ENCODE measurements at regions not wholly inside any gene's neighbourhood (a gene's known extent, or its start where the extent isn't known, plus 50 kb on each side); places are given as distances from the start of the nearest gene placed in this dataset.

DNA sequence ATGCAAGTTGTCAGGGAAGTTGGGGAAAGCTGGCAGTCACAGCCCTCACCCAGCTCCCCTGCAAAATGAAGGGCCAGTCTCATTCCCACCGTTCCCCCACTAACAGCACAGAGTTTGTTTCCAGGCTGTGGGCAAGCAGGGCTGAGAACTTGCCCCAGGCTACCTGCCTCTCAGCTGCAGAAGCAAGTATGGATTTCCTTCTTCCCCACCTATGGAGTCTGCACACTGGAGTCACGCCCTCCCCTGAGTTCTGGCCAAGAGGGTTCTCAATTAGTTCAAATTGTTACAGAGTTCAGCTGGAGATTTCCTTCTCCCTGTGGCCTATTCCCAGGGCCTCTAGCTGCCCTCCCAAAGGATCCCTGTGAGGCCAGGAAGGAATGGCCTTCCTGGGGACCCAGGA, 90.1 kb upstream of the ATP11B start:
- Histone ChIP-seq H3K27me3 (ENCODE audit: control insufficient read depth, insufficient read depth, low read length) (no peaks in the 10 kb centered on the region), H3K27ac (ENCODE audit: low read depth, low read length) (no peak overlapping the region), H3K9me3 (ENCODE audit: control insufficient read depth, insufficient read depth, low read length) (no peaks in the 10 kb centered on the region), H3K4me1 (ENCODE audit: control insufficient read depth, insufficient read depth, low read length) (no peaks in the 10 kb centered on the region), H3K36me3 (ENCODE audit: control insufficient read depth, insufficient read depth, low read length) (no peaks in the 10 kb centered on the region), H3K4me3 (ENCODE audit: low read depth, low read length) (no peak overlapping the region)
- 88% methylated on average over 2 of the region's 2 CpGs for WGBS (ENCODE audit: insufficient coverage)
- no peak for DNase-seq (ENCODE audit: low read depth in 4 of 6, low spot score in 6 of 6)

DNA sequence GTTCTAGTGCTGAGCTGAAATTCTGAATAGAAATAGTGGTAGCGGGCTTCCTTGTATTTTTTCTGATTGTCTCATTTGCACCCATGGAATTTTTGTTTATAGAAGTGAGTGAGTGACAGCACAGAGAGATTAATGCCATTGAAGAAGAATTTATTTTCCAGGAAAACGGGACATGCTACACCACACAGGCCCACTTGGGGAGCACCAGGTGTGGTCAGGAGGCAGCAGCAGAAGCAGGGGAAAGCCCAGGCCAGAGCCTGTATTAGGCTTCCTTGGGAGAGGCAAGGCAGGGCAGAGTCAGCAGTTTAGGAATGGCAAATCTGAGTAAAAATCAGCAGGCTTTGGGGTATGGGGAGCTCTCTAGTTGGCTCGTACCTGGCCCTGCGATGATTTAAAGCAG, 88.4 kb upstream of the ATP11B start:
- no peak for DNase-seq (ENCODE audit: low read depth in 4 of 6, low spot score in 6 of 6)
- no peaks in the 10 kb centered on the region for H3K27me3 ChIP-seq (ENCODE audit: control insufficient read depth, insufficient read depth, low read length)

DNA sequence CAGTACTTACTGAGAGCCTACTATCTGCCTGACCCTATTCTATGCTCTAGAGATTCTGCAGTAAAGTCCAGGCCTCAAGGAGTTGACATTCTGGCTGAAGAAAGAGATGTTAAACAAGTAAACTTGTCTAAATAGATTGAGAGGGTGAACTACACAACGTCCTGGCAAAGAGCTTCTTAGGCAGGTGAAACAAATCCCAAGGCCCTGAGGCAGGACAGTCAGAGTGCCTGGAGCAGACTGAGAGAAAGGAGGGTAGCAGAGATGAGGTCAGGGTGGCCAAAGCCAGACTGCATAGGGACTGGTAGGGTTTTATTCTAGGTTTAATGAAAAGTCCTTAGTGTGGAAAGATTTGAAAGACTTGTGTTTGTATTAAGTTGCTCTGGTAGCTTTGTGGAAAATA, 84.5 kb upstream of the ATP11B start:
- H3K9me3 ChIP-seq (ENCODE audit: control insufficient read depth, insufficient read depth, low read length) = no peaks in the 10 kb centered on the region
- H3K4me1 ChIP-seq (ENCODE audit: control insufficient read depth, insufficient read depth, low read length) = no peaks in the 10 kb centered on the region
- no peak overlapping the region for H3K4me3 ChIP-seq (ENCODE audit: low read depth, low read length)
- no peaks in the 10 kb centered on the region for H3K36me3 ChIP-seq (ENCODE audit: control insufficient read depth, insufficient read depth, low read length)
- no peak for DNase-seq (ENCODE audit: low read depth in 4 of 6, low spot score in 6 of 6)
- 77% methylated on average over 1 of the region's 1 CpG for WGBS (ENCODE audit: insufficient coverage)
- H3K27ac ChIP-seq (ENCODE audit: low read depth, low read length) = no peak overlapping the region
- no peaks in the 10 kb centered on the region for H3K27me3 ChIP-seq (ENCODE audit: control insufficient read depth, insufficient read depth, low read length)

More for the DNA sequence above, 88.4 kb upstream of the ATP11B start:
- Histone ChIP-seq H3K4me3 (ENCODE audit: low read depth, low read length) (no peak overlapping the region), H3K9me3 (ENCODE audit: control insufficient read depth, insufficient read depth, low read length) (no peaks in the 10 kb centered on the region), H3K27ac (ENCODE audit: low read depth, low read length) (no peak overlapping the region), H3K36me3 (ENCODE audit: control insufficient read depth, insufficient read depth, low read length) (no peaks in the 10 kb centered on the region), H3K4me1 (ENCODE audit: control insufficient read depth, insufficient read depth, low read length) (no peaks in the 10 kb centered on the region)
- WGBS (ENCODE audit: insufficient coverage) = 69% methylated on average over 3 of the region's 4 CpGs

DNA sequence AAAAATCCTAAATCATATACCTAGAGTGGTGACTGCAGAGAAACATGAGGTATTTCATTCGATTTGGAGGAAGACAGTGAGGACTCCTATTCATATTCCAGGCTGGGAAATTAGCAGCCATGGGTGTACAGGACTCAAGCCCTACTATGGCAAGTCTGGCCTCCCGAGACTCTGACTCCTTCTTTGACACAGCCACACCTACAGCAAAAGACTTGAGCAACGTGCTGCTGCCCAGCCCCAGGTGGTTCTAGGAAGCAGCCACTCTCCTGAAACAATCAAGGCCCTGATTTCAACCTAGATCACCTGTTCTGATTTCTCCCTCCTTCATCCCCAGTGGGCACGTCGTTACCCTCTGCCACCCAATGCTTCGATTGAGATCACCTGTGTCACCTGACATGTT, 84.0 kb upstream of the ATP11B start:
- no peak for DNase-seq (ENCODE audit: low read depth in 4 of 6, low spot score in 6 of 6)
- Histone ChIP-seq H3K27ac (ENCODE audit: low read depth, low read length) (no peak overlapping the region), H3K27me3 (ENCODE audit: control insufficient read depth, insufficient read depth, low read length) (no peaks in the 10 kb centered on the region), H3K4me1 (ENCODE audit: control insufficient read depth, insufficient read depth, low read length) (no peaks in the 10 kb centered on the region), H3K9me3 (ENCODE audit: control insufficient read depth, insufficient read depth, low read length) (no peaks in the 10 kb centered on the region), H3K4me3 (ENCODE audit: low read depth, low read length) (no peak overlapping the region), H3K36me3 (ENCODE audit: control insufficient read depth, insufficient read depth, low read length) (no peaks in the 10 kb centered on the region)
- 88% methylated on average over 5 of the region's 6 CpGs for WGBS (ENCODE audit: insufficient coverage)

DNA sequence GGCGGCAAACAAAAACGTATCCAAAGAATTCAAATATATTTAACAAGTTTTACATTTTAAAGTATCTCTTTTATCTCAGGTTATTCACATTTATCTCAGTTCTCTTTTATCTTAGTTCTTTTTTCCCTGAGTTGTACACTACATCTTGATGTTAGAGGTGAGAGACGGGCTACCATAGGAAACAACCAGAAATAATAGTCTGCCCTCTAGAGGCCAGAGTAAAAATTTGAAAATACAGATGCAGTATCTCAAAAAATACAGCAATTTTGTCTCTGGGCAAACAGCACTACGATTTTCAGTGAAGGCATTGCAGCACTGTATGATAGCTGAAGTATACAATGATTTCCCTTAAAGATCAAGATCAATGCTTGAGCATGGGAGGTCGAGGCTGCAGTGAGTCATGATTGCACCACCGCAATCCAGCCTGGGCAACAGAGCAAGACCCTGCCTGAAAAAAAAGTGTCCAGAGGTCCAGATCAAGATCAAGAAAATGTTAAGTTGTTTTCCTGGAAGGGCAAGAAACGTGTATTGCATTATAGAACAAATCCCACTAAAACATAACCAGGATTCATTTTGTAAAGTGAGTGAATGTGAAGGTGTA, 82.6 kb upstream of the ATP11B start:
- no peaks in the 10 kb centered on the region for H3K27me3 ChIP-seq (ENCODE audit: control insufficient read depth, insufficient read depth, low read length)
- peak in 2 of 6 donors; percentile 29 to 36 for DNase-seq (ENCODE audit: low read depth in 4 of 6, low spot score in 6 of 6)
- no peak overlapping the region for H3K27ac ChIP-seq (ENCODE audit: low read depth, low read length)
- H3K4me3 ChIP-seq (ENCODE audit: low read depth, low read length) = no peak overlapping the region
- H3K36me3 ChIP-seq (ENCODE audit: control insufficient read depth, insufficient read depth, low read length) = no peaks in the 10 kb centered on the region
- H3K4me1 ChIP-seq (ENCODE audit: control insufficient read depth, insufficient read depth, low read length) = no peaks in the 10 kb centered on the region
- H3K9me3 ChIP-seq (ENCODE audit: control insufficient read depth, insufficient read depth, low read length) = no peaks in the 10 kb centered on the region
- 14% methylated on average over 1 of the region's 7 CpGs for WGBS (ENCODE audit: insufficient coverage)

DNA sequence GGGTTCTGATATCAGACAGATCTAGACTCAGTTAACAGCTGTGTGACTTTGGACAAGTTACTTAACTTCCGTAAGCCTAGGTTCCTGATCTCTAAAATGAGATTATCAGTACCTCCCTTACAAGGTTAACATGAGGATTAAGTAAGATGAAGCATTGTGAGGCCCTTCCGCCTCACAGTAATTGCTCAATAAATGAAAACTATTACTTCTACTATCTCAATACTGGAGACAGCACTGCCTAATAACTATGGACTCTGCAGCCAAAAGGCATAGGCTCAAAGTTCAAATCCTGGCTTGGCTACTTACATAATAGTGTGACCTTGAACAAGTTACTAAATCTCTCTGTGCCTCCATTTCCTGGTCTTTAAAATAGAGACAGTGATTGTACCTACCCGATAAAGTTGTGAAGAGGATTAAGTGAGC, 82.0 kb upstream of the ATP11B start:
- Histone ChIP-seq H3K4me3 (ENCODE audit: low read depth, low read length) (no peak overlapping the region), H3K27me3 (ENCODE audit: control insufficient read depth, insufficient read depth, low read length) (no peaks in the 10 kb centered on the region), H3K27ac (ENCODE audit: low read depth, low read length) (no peak overlapping the region), H3K36me3 (ENCODE audit: control insufficient read depth, insufficient read depth, low read length) (no peaks in the 10 kb centered on the region), H3K9me3 (ENCODE audit: control insufficient read depth, insufficient read depth, low read length) (no peaks in the 10 kb centered on the region), H3K4me1 (ENCODE audit: control insufficient read depth, insufficient read depth, low read length) (no peaks in the 10 kb centered on the region)
- WGBS (ENCODE audit: insufficient coverage) = 75% methylated on average over 1 of the region's 3 CpGs
- DNase-seq (ENCODE audit: low read depth in 4 of 6, low spot score in 6 of 6) = no peak

GRCh38 chr3:182711853-182712252, 81.5 kb upstream of the ATP11B start:
- no peaks in the 10 kb centered on the region for H3K27me3 ChIP-seq (ENCODE audit: control insufficient read depth, insufficient read depth, low read length)
- WGBS (ENCODE audit: insufficient coverage) = no CpG with 5 or more reads among the region's 2 CpGs
- H3K27ac ChIP-seq (ENCODE audit: low read depth, low read length) = no peak overlapping the region
- H3K4me1 ChIP-seq (ENCODE audit: control insufficient read depth, insufficient read depth, low read length) = no peaks in the 10 kb centered on the region
- no peak overlapping the region for H3K4me3 ChIP-seq (ENCODE audit: low read depth, low read length)
- no peaks in the 10 kb centered on the region for H3K9me3 ChIP-seq (ENCODE audit: control insufficient read depth, insufficient read depth, low read length)
- DNase-seq (ENCODE audit: low read depth in 4 of 6, low spot score in 6 of 6) = no peak
- H3K36me3 ChIP-seq (ENCODE audit: control insufficient read depth, insufficient read depth, low read length) = no peaks in the 10 kb centered on the region

- no peaks in the 10 kb centered on the region for H3K27me3 ChIP-seq (ENCODE audit: control insufficient read depth, insufficient read depth, low read length)
- H3K4me3 ChIP-seq (ENCODE audit: low read depth, low read length) = no peak overlapping the region
- DNase-seq (ENCODE audit: low read depth in 4 of 6, low spot score in 6 of 6) = no peak
- H3K36me3 ChIP-seq (ENCODE audit: control insufficient read depth, insufficient read depth, low read length) = no peaks in the 10 kb centered on the region
- no CpG with 5 or more reads among the region's 3 CpGs for WGBS (ENCODE audit: insufficient coverage)
- no peaks in the 10 kb centered on the region for H3K9me3 ChIP-seq (ENCODE audit: control insufficient read depth, insufficient read depth, low read length)
- no peak overlapping the region for H3K27ac ChIP-seq (ENCODE audit: low read depth, low read length)
- H3K4me1 ChIP-seq (ENCODE audit: control insufficient read depth, insufficient read depth, low read length) = no peaks in the 10 kb centered on the region
These were observed 80.2 kb upstream of the ATP11B start for GRCh38 chr3:182713111-182713510.

GRCh38 chr3:182713743-182714517, 79.4 kb upstream of the ATP11B start:
- WGBS (ENCODE audit: insufficient coverage) = no CpG with 5 or more reads among the region's 4 CpGs
- no peaks in the 10 kb centered on the region for H3K36me3 ChIP-seq (ENCODE audit: control insufficient read depth, insufficient read depth, low read length)
- H3K4me1 ChIP-seq (ENCODE audit: control insufficient read depth, insufficient read depth, low read length) = no peaks in the 10 kb centered on the region
- H3K27me3 ChIP-seq (ENCODE audit: control insufficient read depth, insufficient read depth, low read length) = no peaks in the 10 kb centered on the region
- no peak overlapping the region for H3K4me3 ChIP-seq (ENCODE audit: low read depth, low read length)
- DNase-seq (ENCODE audit: low read depth in 4 of 6, low spot score in 6 of 6) = peak in 5 of 6 donors; percentile 28 to 93 (median 53)
- H3K27ac ChIP-seq (ENCODE audit: low read depth, low read length) = no peak overlapping the region
- H3K9me3 ChIP-seq (ENCODE audit: control insufficient read depth, insufficient read depth, low read length) = no peaks in the 10 kb centered on the region

DNA sequence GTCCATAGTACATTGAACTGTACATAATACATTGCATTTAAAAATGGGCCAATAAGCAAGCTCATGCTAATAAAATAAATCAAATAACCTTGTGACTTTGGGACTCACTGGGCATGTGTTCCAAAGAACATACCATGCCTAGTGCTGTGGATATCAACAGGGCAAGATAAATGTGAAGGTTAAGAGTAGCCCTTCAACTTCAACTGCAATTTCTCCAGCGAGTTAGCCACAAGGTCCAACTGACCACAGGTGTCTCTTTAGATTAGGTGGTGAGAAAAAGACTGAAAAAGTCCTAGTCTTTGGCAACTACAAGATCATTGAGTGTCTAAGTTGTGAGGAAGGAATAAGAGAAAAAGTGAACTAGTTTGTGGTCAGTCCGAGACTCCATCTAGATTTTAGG, 78.3 kb upstream of the ATP11B start:
- Histone ChIP-seq H3K27me3 (ENCODE audit: control insufficient read depth, insufficient read depth, low read length) (no peaks in the 10 kb centered on the region), H3K27ac (ENCODE audit: low read depth, low read length) (no peak overlapping the region), H3K4me3 (ENCODE audit: low read depth, low read length) (no peak overlapping the region), H3K9me3 (ENCODE audit: control insufficient read depth, insufficient read depth, low read length) (no peaks in the 10 kb centered on the region), H3K36me3 (ENCODE audit: control insufficient read depth, insufficient read depth, low read length) (no peaks in the 10 kb centered on the region), H3K4me1 (ENCODE audit: control insufficient read depth, insufficient read depth, low read length) (no peaks in the 10 kb centered on the region)
- WGBS (ENCODE audit: insufficient coverage) = no CpG with 5 or more reads among the region's 2 CpGs
- no peak for DNase-seq (ENCODE audit: low read depth in 4 of 6, low spot score in 6 of 6)
